Endothelial cell of umbilical vein (primary cell): ENCODE measurements at regions not wholly inside any gene's neighbourhood (a gene's known extent, or its start where the extent isn't known, plus 50 kb on each side); places are given as distances from the start of the nearest gene placed in this dataset.

Experiments
- BruUV-seq: library from RNA; stranded (reverse); fragments of 400-500 nt; replicated peaks from 2 replicates; lab custom pipeline; 2021; lab: Mats Ljungman, UMichigan
- CTCF ChIA-PET: fragments of 300-600, 350-600 bp; sonication (Branson Sonifier 250); formaldehyde crosslinking; loops from one replicate; lab custom pipeline; 2021; ENCODE audit warnings: antibody characterized with exemption, inconsistent platforms; lab: Charles Lee
- POLR2A ChIA-PET: fragments of 300-600, 350-600 bp; sonication (Branson Sonifier 250); formaldehyde crosslinking; loops from one replicate; lab custom pipeline; 2021; ENCODE audit warnings: antibody characterized with exemption, inconsistent platforms; lab: Charles Lee
- DNase-seq: peaks from one replicate; pipeline ENCODE4 v3.0.0-alpha.2; 2011; ENCODE audit warnings: low read depth, low spot score
- FAIRE-seq: peaks from 2 replicates; lab custom pipeline; 2011; peaks lifted over from hg19 to GRCh38; lab: Jason Lieb, UNC
- H2AFZ ChIP-seq: 2 replicates; pipeline ENCODE4 v1.6.0; 2012; ENCODE audit warnings: low read depth, low read length, control low read depth, inconsistent platforms
- H3K27ac ChIP-seq: 2 replicates; pipeline ENCODE4 v1.5.1; 2011; ENCODE audit warnings: low read depth, mild to moderate bottlenecking, control low read depth, low read length, moderate library complexity; ENCODE audit not compliant: insufficient read depth
- H3K27me3 ChIP-seq, 2 experiments: 2 replicates each; pipeline versions ENCODE4 v1.6.0 to v1.6.1; 2011; ENCODE audit warnings: low read length in 2 of 2, mixed read lengths in 1 of 2; ENCODE audit not compliant: control insufficient read depth in 2 of 2, insufficient read depth in 2 of 2
- H3K36me3 ChIP-seq, 2 experiments: 2 replicates in 1 of 2; 3 replicates in 1 of 2; pipeline ENCODE4 v1.5.1; 2011; ENCODE audit warnings: low read length in 2 of 2, mild to moderate bottlenecking in 1 of 2, moderate library complexity in 1 of 2; ENCODE audit not compliant: control insufficient read depth in 2 of 2, insufficient read depth in 2 of 2; ENCODE audit errors: extremely low read depth in 1 of 2
- H3K4me1 ChIP-seq: 3 replicates; pipeline ENCODE4 v1.5.1; 2011; ENCODE audit warnings: mild to moderate bottlenecking, low read length; ENCODE audit not compliant: control insufficient read depth, insufficient read depth; ENCODE audit errors: extremely low read depth
- H3K4me2 ChIP-seq: 2 replicates; pipeline ENCODE4 v1.6.1; 2011; ENCODE audit warnings: low read length, control low read depth, mixed read lengths; ENCODE audit not compliant: insufficient read depth
- H3K4me3 ChIP-seq, 3 experiments: fragments of 200-600 bp in 1 of 3; sonication (generic), shearing (Covaris generic) in 1 of 3; replicated peaks in 1 of 3; 2 replicates each; pipeline ENCODE4 v1.5.1; 2011 to 2016; ENCODE audit warnings: control low read depth in 3 of 3, low read length in 3 of 3, mild to moderate bottlenecking in 2 of 3, inconsistent platforms in 1 of 3, low read depth in 1 of 3, moderate library complexity in 1 of 3; ENCODE audit not compliant: insufficient read depth in 1 of 3
- H3K79me2 ChIP-seq: 2 replicates; pipeline ENCODE4 v1.6.0; 2012; ENCODE audit warnings: low read length, inconsistent platforms; ENCODE audit not compliant: control insufficient read depth, insufficient read depth
- H3K9ac ChIP-seq: replicated peaks from 2 replicates; pipeline ENCODE3; 2011; ENCODE audit warnings: low read length, control low read depth; ENCODE audit not compliant: insufficient read depth; ENCODE audit errors: extremely low read depth
- H3K9me1 ChIP-seq: replicated peaks from 3 replicates; pipeline ENCODE4 v1.6.0; 2011; ENCODE audit warnings: mild to moderate bottlenecking, low read length; ENCODE audit not compliant: control insufficient read depth, insufficient read depth; ENCODE audit errors: extremely low read depth
- H3K9me3 ChIP-seq: replicated peaks from 2 replicates; pipeline ENCODE4 v1.5.1; 2012; ENCODE audit warnings: low read length, inconsistent platforms; ENCODE audit not compliant: control insufficient read depth, insufficient read depth
- H4K20me1 ChIP-seq: replicated peaks from 2 replicates; pipeline ENCODE3; 2011; ENCODE audit warnings: mild to moderate bottlenecking, low read length; ENCODE audit not compliant: control insufficient read depth, insufficient read depth; ENCODE audit errors: extremely low read depth
- CTCF ChIP-seq, 2 donors: IDR thresholded peaks; 1 replicate in 1 of 2; 2 replicates in 1 of 2; pipeline ENCODE4 v1.5.1; 2011; ENCODE audit warnings: low read length in 2 of 2, mild to moderate bottlenecking in 2 of 2, moderate library complexity in 2 of 2, control low read depth in 1 of 2, inconsistent platforms in 1 of 2, low read depth in 1 of 2; ENCODE audit not compliant: insufficient read depth in 1 of 2; ENCODE audit errors: extremely low read depth in 1 of 2
- EZH2 ChIP-seq: IDR thresholded peaks from 2 replicates; pipeline ENCODE4 v1.6.1; 2012; ENCODE audit warnings: borderline replicate concordance, low read depth, mild to moderate bottlenecking, moderate library complexity, low read length, inconsistent platforms; ENCODE audit not compliant: severe bottlenecking
- FOS ChIP-seq: IDR thresholded peaks from 2 replicates; pipeline ENCODE4 v1.6.1; 2011; ENCODE audit warnings: mild to moderate bottlenecking, low read length, moderate library complexity, borderline replicate concordance; ENCODE audit not compliant: insufficient read depth
- GATA2 ChIP-seq: IDR thresholded peaks from 2 replicates; pipeline ENCODE4 v1.7.0; 2011; ENCODE audit warnings: low read depth, mild to moderate bottlenecking, moderate library complexity, mixed read lengths, low read length; ENCODE audit not compliant: insufficient read length, insufficient read depth
- JUN ChIP-seq: IDR thresholded peaks from 2 replicates; pipeline ENCODE4 v1.6.1; 2011; ENCODE audit warnings: borderline replicate concordance, low read depth; ENCODE audit not compliant: insufficient read length, insufficient read depth
- MAX ChIP-seq: IDR thresholded peaks from 2 replicates; pipeline ENCODE4 v1.6.1; 2011; ENCODE audit not compliant: insufficient read depth, insufficient read length
- MYC ChIP-seq: IDR thresholded peaks from one replicate; pipeline ENCODE4 v1.6.1; 2011; ENCODE audit warnings: mild to moderate bottlenecking, low read depth, low read length
- POLR2A ChIP-seq: IDR thresholded peaks from 2 replicates; pipeline ENCODE4 v1.6.1; 2012; ENCODE audit warnings: low read depth, mild to moderate bottlenecking, control low read depth, low read length
- POLR2AphosphoS5 ChIP-seq: IDR thresholded peaks from 2 replicates; pipeline ENCODE4 v1.6.1; 2012; ENCODE audit warnings: low read depth, mild to moderate bottlenecking, control low read depth, low read length, moderate library complexity; ENCODE audit not compliant: insufficient read depth
- dilution Hi-C: fragments of 300-500 bp; cut with MboI; formaldehyde crosslinking; loops from one replicate; pipeline ENCODE4 v1.15.0; 2019; ENCODE audit warnings: low sequenced_read_pairs; ENCODE audit not compliant: extremely low pct_ligation_motif_present
- intact Hi-C: fragments of 100-400 bp; cut with micrococcal nuclease; formaldehyde crosslinking; loops from one replicate; pipeline ENCODE4 v1.10.0; 2022

- H3K27ac ChIP-seq: no peak overlapping the region
- peaks cover 2% of the 10 kb centered on the region for H3K9me3 ChIP-seq
- no peaks in the 10 kb centered on the region for H3K4me1 ChIP-seq
- no peaks in the 10 kb centered on the region for H3K79me2 ChIP-seq
- H3K36me3 ChIP-seq: no peaks in the 10 kb centered on the region
- no peak overlapping the region for H2AFZ ChIP-seq
- no peak overlapping the region for H3K9ac ChIP-seq
- CTCF ChIA-PET: no interaction called here
- no TSS peak for BruUV-seq
- H3K9me1 ChIP-seq: no peaks in the 10 kb centered on the region
- TF ChIP-seq POLR2AphosphoS5: no peak
- no peak for TF ChIP-seq POLR2A
- no peak for TF ChIP-seq EZH2
- no peak for TF ChIP-seq FOS
- no peak for TF ChIP-seq CTCF (IDR thresholded peaks at IDR 0.05; ENCODE audit: extremely low read depth in 1 of 2, insufficient read depth in 1 of 2, low read depth in 1 of 2, low read length in 2 of 2)
- TF ChIP-seq JUN: no peak
- no peak for TF ChIP-seq MYC
- no peak for TF ChIP-seq GATA2
- TF ChIP-seq MAX: no peak
- POLR2A ChIA-PET: no interaction called here
- H4K20me1 ChIP-seq: no peaks in the 10 kb centered on the region
- no peak overlapping the region for H3K4me2 ChIP-seq
- dilution Hi-C loops (no loop called here), intact Hi-C loops (no loop called here)
- H3K4me3 ChIP-seq: no peak overlapping the region
- DNase-seq (no peak), FAIRE-seq (no peak)
- no peaks in the 10 kb centered on the region for H3K27me3 ChIP-seq
Observed at GRCh38 chr3:3553236-3553635, 246.0 kb upstream of the LRRN1 start.
